SU-DHL-6 (cell line): ENCODE measurements at regions not wholly inside any gene's neighbourhood (a gene's known extent, or its start where the extent isn't known, plus 50 kb on each side); places are given as distances from the start of the nearest gene placed in this dataset.

Experiments
- H2AFZ ChIP-seq: fragments of 200-600 bp; sonication (generic); 2 replicates; pipeline ENCODE4 v1.6.1; 2014; ENCODE audit warnings: low read depth, mild to moderate bottlenecking, moderate library complexity, mixed read lengths, antibody characterized with exemption, low read length; ENCODE audit not compliant: severe bottlenecking
- H3F3A ChIP-seq: fragments of 200-600 bp; shearing (Covaris generic); 2 replicates; pipeline ENCODE4 v1.6.0; 2016; ENCODE audit warnings: antibody characterized with exemption, mild to moderate bottlenecking; ENCODE audit not compliant: insufficient read depth
- H3K27ac ChIP-seq: fragments of 200-600 bp; sonication (generic); 2 replicates; pipeline ENCODE4 v1.5.1; 2016; ENCODE audit warnings: low read depth, mild to moderate bottlenecking, low read length, moderate library complexity, mixed read lengths
- H3K27me3 ChIP-seq: fragments of 200-600 bp; sonication (generic), shearing (Covaris generic); 2 replicates; pipeline ENCODE4 v1.6.0; 2014; ENCODE audit warnings: mild to moderate bottlenecking, low read length
- H3K36me3 ChIP-seq: fragments of 200-600 bp; sonication (generic); 2 replicates; pipeline ENCODE4 v1.6.1; 2014; ENCODE audit warnings: mild to moderate bottlenecking, low read length, mixed read lengths
- H3K4me2 ChIP-seq: fragments of 300-600, 200-600 bp; shearing (Covaris generic), sonication (generic); 2 replicates; pipeline ENCODE4 v1.6.0; 2014; ENCODE audit warnings: low read length, low read depth, mild to moderate bottlenecking; ENCODE audit not compliant: poor library complexity, severe bottlenecking
- H3K4me3 ChIP-seq: fragments of 200-600 bp; sonication (generic); 2 replicates; pipeline ENCODE4 v1.5.1; 2014; ENCODE audit warnings: antibody characterized with exemption, low read length, mild to moderate bottlenecking, mixed read lengths; ENCODE audit not compliant: insufficient read depth, poor library complexity, severe bottlenecking
- H3K79me2 ChIP-seq: fragments of 200-600 bp; sonication (generic); 2 replicates; pipeline ENCODE4 v1.6.1; 2014; ENCODE audit warnings: mild to moderate bottlenecking, low read length, moderate library complexity; ENCODE audit not compliant: insufficient read depth
- H3K9ac ChIP-seq: fragments of 200-600 bp; sonication (generic); 2 replicates; pipeline ENCODE4 v1.7.0; 2014; ENCODE audit warnings: mild to moderate bottlenecking, low read length
- H3K9me2 ChIP-seq: fragments of 200-600 bp; sonication (generic); replicated peaks from 2 replicates; pipeline ENCODE4 v1.6.1; 2014; ENCODE audit warnings: low read length; ENCODE audit not compliant: insufficient read depth
- H3K9me3 ChIP-seq: fragments of 200-600 bp; sonication (generic); 2 replicates; pipeline ENCODE4 v1.6.1; 2014; ENCODE audit warnings: low read length, mixed read lengths; ENCODE audit not compliant: insufficient read depth
- H4K20me1 ChIP-seq: fragments of 200-600 bp; sonication (generic); 2 replicates; pipeline ENCODE4 v1.6.1; 2014; ENCODE audit warnings: low read depth, mild to moderate bottlenecking, antibody characterized with exemption, low read length, moderate library complexity, mixed read lengths
- EZH2phosphoT487 ChIP-seq: fragments of 200-600 bp; sonication (generic), shearing (Covaris generic); conservative IDR thresholded peaks from 2 replicates; pipeline ENCODE4 v1.6.1; 2018; ENCODE audit warnings: mild to moderate bottlenecking, antibody characterized with exemption, low read length, moderate library complexity, mixed read lengths
- TF ChIP-seq, protein P1 (sequence below): fragments of 200-600 bp; sonication (generic); IDR thresholded peaks from one replicate; pipeline ENCODE4 v1.5.1; 2017; ENCODE audit warnings: antibody characterized with exemption, mild to moderate bottlenecking, low read length, moderate library complexity; ENCODE audit not compliant: insufficient read depth, poor library complexity, severe bottlenecking

DNA sequence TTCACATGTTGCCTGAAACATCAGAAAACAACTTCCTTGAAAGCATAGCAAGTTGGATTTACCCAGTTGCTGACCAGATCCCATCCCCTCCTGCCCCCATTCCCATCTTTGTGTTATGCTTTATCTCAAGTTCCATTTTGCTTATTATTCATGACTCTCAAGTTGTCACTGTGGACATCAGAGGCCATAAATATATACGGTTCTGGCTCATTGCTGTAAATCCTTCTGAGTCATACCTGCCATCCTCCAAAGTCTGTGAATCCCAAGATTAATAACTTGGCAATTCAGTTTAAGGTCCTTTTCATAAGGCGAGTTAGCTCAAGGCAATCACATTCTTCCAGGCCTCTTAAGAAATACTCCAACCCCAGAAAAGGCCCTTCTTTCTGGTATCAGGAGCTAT, 126.2 kb upstream of the C2CD4B start:
- Histone ChIP-seq H3K27me3 (no peaks in the 10 kb centered on the region), H3K4me2 (no peak overlapping the region), H3K36me3 (no peaks in the 10 kb centered on the region), H3K4me3 (no peak overlapping the region), H3K79me2 (no peaks in the 10 kb centered on the region), H3K27ac (no peak overlapping the region), H3F3A (no peaks in the 10 kb centered on the region), H4K20me1 (no peaks in the 10 kb centered on the region), H3K9ac (no peak overlapping the region), H3K9me2 (no peaks in the 10 kb centered on the region), H2AFZ (no peak overlapping the region), H3K9me3 (no peaks in the 10 kb centered on the region)
- TF ChIP-seq, protein P1, sequence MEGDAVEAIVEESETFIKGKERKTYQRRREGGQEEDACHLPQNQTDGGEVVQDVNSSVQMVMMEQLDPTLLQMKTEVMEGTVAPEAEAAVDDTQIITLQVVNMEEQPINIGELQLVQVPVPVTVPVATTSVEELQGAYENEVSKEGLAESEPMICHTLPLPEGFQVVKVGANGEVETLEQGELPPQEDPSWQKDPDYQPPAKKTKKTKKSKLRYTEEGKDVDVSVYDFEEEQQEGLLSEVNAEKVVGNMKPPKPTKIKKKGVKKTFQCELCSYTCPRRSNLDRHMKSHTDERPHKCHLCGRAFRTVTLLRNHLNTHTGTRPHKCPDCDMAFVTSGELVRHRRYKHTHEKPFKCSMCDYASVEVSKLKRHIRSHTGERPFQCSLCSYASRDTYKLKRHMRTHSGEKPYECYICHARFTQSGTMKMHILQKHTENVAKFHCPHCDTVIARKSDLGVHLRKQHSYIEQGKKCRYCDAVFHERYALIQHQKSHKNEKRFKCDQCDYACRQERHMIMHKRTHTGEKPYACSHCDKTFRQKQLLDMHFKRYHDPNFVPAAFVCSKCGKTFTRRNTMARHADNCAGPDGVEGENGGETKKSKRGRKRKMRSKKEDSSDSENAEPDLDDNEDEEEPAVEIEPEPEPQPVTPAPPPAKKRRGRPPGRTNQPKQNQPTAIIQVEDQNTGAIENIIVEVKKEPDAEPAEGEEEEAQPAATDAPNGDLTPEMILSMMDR, result no peak
- no peak for TF ChIP-seq EZH2phosphoT487

DNA sequence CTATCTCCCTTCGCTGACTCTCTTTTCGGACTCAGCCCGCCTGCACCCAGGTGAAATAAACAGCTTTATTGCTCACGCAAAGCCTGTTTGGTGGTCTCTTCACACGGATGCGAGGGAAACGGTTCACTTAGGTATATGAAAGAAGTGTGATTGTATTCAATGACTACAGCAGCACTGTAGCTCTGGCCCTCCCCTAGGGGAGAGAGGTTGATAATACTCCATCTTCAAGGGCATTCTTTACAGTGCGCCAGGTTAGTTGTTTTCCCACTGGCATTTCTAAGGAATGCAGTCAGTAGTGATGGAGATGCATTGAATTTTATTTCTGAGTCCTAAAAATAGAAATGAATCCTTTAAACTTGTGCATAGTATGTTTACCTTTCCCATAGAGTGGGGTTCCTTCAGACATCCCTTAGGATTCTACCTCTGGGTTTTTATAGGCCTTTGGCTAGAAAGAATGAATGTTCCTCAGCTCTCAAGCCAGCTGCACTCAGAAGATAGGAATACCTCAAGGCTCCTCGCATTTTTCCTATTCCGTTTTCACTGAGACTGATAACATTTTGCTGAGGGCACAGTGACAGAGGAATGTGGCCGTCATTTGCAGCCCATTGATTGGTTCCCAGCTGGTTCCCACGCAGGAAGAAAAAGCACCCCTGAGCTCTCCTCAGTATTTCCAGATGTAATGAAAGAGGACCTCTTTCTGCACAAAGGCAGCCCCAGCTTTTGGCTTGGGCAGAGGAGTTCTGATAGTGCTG, 131.8 kb upstream of the C2CD4B start:
- Histone ChIP-seq H3K9me2 (no peaks in the 10 kb centered on the region), H3K79me2 (no peaks in the 10 kb centered on the region), H4K20me1 (no peaks in the 10 kb centered on the region), H2AFZ (no peak overlapping the region), H3K4me3 (no peak overlapping the region), H3F3A (no peaks in the 10 kb centered on the region), H3K4me2 (no peak overlapping the region), H3K27ac (no peak overlapping the region), H3K27me3 (no peaks in the 10 kb centered on the region), H3K36me3 (no peaks in the 10 kb centered on the region), H3K9ac (no peak overlapping the region), H3K9me3 (no peaks in the 10 kb centered on the region)
- TF ChIP-seq EZH2phosphoT487, result no peak
- TF ChIP-seq, protein P1, result no peak

DNA sequence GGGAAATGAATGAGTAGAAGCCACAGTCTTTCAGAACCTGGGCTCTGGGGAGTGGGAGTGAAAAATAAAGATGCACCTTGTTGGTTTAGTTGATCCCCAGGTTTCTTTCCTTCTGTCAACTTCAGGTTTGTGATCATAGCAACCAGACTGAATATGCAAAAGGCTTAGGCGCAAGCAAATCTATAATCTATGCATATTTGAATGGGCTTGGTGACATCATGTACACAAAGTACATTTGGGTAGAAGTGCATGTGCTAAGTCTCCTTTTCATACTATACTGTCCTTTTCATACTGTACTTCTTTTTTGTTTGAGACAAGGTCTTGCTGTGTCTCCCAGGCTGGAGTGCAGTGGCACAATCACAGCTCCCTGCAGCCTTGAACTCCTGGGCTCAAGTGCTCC, 132.4 kb upstream of the C2CD4B start:
- Histone ChIP-seq H3K79me2 (no peaks in the 10 kb centered on the region), H4K20me1 (no peaks in the 10 kb centered on the region), H3K9me3 (no peaks in the 10 kb centered on the region), H3K4me2 (no peak overlapping the region), H3K9ac (no peak overlapping the region), H3K27me3 (no peaks in the 10 kb centered on the region), H2AFZ (no peak overlapping the region), H3K27ac (no peak overlapping the region), H3K9me2 (no peaks in the 10 kb centered on the region), H3K36me3 (no peaks in the 10 kb centered on the region), H3K4me3 (no peak overlapping the region), H3F3A (no peaks in the 10 kb centered on the region)
- TF ChIP-seq, protein P1, result no peak
- TF ChIP-seq EZH2phosphoT487, result no peak
